CD4-positive, alpha-beta T cell treated with Interleukin-17A for 1 hour (primary cell): ENCODE measurements at regions not wholly inside any gene's neighbourhood (a gene's known extent, or its start where the extent isn't known, plus 50 kb on each side); places are given as distances from the start of the nearest gene placed in this dataset.
"Not testable (repeated sequence)": the region's sequence is repeated elsewhere in the genome, so short reads cannot be mapped to it uniquely, and the experiment has no call there.

Source experiments
- DNase-seq: peaks from one replicate; pipeline ENCODE4 v3.0.0-alpha.2; 2020

DNA sequence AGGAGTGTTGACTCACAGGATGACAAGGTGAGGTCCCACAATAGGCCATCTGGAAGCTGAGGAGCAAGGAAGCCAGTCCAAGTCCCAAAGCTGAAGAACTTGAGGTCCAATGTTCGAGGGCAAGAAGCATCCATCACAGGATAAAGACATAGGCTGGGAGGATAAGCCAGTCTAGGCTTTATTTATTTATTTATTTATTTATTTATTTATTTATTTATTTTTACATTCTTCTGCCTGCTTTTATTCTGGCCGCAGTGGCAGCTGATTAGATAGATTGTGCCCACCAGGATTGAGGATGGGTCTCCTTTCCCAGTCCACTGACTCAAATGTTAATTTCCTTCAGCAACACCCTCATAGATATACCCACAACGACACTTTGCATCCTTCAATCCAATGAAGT is 472.2 kb upstream of the DPPA4 start:
- DNase-seq, result no peak

DNA sequence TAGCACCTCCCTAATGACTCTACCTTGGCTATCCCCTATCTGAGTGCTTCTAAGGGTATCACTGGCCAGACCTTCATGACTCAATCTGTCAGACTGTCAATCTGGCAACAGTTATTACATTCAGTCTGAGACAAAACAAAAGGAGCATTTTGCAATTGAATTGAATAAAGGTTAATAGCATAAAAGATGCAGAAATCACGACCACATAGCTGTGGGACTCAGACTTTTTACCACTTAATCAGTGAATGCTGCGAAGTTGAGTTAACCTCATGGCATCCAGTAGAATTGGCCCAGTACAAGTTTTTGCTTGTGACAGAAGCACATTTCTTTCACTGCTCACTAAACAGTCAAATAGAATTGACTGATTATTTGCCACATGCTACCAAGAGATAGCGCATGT is 480.7 kb upstream of the DPPA4 start:
- no peak for DNase-seq

DNA sequence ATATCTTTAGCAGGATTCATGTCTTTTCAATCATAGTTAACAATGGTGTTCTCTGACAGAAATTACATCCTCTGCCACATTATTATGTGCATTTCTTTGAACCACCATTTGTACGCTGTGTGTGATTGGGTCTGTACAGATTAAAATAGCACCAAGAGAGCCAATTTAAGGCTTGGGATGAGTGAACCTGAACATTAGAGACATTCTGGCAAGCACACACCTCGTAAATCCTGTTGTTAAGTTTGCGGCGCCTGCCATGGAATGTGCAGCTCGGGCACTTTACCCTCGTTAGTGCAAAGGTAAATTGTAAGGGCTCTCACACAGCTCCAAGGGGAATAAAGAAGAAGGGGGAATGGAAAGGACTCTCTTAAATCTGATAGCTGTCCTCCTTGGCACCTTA is 482.4 kb upstream of the DPPA4 start:
- DNase-seq, result no peak

DNA sequence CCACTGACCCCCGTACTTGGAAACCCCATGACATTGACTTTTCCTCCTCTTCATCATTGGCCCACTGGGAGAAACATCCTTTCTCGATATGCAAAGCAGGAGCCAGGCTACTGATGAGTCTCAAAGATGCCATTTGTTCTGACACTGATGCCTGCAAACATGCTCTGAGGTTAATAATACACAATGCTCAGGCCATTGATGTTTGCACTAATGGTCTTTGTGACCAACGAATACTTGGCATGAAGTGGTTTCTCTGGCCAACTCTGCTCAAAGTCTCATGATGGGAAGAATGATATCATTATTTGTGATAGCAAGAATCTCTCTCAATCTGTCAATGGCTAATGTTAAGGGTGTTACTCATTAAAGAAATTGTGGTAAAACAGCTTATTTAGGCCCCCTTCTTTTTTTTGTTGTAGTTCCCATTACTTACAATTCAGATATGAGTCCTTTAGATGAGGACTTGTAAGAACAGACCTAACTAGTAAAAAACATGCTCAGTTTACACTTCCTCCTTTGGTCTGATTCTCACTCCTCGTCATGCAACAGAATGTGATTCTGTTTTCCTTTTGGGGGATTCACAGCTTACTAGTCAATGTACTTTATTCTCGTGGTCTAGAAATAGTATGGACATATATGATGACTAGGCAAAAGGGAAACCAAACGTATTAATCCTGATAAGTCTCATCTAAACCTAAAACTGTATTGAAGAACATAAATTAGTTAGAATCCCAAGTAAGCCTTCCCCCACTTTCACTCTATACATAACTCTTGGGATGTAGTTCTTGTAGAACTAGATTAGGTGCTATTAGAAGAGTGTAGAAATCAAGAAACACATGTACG is 488.8 kb upstream of the DPPA4 start:
- no peak for DNase-seq

DNA sequence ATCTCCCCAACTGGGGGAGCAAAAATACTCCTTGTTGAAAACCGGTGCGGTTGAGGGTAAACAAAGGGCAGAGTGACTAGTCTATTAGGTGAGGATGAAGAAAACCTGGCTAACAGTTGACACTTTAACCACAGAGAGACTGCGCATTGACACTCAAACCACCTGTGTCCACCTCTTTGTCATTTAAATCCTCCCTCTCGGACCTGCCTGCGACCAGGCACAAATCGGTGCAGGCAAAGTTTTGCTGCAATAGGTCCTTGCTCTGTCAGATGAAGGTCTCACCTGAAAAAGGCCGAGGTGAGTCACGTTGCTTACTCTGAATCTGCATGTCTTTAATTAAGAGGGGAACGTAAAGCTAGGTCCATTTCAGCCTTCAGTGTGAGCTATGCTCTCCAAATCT is 494.1 kb upstream of the DPPA4 start:
- no peak for DNase-seq

DNA sequence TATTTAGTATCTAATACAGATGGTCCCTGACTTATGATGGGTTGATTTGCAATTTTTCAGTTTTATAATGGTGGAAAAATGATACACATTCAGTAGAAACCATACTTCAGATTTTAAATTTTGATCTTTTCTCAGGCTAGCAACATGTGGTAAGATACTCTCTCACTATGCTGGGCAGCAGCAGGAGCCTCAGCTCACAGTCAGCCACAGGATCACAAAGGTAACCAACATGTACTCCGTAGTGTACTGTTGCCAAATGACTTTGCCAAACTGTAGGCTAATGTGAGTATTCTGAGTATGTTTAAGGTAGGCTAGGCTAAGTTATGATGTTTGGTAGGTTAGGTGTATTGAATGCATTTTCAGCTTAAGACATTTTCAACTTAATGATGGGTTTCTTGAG is 498.6 kb upstream of the DPPA4 start:
- DNase-seq, result no peak

DNA sequence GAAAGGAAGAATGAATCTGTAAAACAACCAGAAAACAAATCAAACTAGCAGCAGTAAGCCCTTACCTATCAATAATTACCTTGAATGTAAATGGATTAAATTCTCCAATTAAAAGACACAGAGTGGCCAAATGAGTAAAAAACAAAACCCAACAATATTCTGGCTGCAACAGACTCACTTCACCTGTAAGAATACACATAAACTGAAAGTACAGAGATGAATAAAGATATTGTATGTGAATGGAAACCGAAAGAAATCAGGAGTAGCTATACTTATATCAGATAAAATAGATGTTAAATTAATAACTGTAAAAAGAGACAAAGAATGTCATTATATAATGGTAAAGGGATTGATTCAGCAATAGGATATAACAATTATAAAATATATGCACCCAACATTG is 514.5 kb upstream of the DPPA4 start:
- peak; percentile 7 for DNase-seq

DNA sequence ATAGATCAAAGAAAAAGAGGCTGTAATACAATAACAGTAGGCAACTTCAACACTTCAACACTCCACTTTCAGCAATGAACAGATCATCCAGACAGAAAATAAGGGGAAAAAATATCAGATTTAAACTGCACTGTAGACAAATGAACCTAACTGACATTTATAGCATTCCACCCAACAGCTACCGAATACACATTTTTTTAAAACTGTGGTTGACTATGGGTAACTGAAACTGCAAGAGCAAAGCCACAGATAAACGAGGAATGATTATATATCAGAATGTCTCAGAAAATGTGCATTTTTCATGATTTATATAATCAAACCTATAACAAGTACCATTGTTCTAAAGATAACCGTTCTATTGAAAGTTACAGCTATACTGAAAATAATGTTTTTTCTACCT is 514.9 kb upstream of the DPPA4 start:
- DNase-seq, result peak; percentile 15

DNA sequence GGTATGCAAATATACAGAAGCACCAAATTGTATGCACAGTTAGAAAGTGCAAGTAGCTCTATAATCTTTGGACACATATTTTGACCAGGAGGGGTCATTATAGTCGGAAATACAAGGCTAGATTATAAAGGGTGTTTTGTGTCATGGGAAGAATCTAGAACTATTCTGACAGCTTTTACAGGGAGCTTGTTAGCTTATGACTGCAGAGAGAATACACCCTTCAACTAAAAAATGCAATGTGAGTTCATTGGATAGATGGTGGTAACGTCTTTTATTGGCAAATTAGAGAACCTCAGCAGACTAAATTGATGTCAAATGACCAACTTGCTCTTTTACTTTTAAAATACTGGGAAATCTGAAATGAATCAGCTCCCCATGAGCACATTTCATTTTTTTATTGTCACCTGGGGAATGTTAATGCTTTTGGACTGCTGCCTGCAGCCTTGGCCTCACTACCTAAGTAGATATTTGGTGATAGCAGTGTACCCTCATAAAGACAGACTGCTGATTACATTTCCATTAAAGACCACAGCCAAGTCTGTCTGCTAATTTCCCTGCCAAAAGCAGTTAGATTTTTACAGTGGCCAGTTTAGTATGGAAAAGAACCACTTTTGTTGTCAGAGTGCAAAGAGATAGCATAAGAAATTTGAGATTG is 515.9 kb upstream of the DPPA4 start:
- no peak for DNase-seq

DNA sequence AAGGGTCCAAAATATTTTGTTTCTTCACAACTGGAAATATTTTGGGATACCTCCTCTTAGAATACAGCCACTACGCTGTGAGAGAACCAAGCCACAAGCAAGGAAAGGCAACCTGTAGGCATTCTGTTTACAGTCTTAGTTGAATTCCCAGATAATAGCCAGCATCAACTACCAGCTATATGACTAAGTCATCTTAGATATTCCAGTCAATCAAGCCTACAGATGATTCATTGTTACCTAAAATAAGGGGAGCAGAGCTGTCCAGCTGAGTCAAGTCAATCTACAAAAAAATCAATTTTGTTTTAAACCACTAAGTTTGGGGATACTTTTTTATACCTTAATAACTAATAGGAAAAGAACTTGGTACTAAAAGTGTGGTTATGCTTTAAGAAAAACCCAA is 526.4 kb upstream of the DPPA4 start:
- no peak for DNase-seq

DNA sequence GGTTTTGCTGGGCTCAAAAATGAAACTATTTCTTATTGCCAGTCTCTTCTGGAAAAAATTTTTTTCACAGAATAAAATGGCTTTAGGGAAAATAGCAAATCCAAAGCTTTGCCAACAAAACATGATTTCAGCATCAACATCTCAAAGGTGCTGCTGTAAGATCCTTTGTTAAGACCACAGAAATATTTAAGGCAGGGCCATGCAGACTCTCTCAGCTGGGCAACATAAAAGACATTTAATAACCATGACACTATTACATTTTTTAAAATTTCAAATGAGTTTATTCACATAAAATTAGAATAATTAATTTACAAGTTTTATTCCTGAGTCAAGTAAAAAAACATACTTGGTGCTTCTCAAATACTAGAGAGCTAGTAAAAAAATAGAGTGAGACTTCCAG is 527.1 kb upstream of the DPPA4 start:
- no peak for DNase-seq

DNA sequence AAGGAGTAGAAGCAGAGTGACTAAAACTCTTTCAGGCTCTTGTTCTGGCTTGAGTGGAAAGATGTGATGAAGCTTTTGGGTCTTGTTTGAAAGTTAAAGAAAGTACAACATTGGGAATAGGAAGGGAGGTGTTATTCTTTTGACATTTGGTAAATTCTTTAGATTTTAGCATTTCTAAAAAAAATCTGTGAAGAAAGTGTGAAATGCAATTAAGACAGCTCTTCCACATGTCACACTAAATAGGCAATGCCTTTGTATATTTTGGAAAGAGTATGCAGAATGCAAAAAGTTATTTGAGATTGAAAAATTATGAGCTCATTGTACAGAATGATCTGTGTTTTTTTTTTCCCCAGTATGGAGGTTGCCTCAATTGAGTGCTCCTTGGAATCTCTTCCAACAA is 532.2 kb upstream of the DPPA4 start:
- no peak for DNase-seq

DNA sequence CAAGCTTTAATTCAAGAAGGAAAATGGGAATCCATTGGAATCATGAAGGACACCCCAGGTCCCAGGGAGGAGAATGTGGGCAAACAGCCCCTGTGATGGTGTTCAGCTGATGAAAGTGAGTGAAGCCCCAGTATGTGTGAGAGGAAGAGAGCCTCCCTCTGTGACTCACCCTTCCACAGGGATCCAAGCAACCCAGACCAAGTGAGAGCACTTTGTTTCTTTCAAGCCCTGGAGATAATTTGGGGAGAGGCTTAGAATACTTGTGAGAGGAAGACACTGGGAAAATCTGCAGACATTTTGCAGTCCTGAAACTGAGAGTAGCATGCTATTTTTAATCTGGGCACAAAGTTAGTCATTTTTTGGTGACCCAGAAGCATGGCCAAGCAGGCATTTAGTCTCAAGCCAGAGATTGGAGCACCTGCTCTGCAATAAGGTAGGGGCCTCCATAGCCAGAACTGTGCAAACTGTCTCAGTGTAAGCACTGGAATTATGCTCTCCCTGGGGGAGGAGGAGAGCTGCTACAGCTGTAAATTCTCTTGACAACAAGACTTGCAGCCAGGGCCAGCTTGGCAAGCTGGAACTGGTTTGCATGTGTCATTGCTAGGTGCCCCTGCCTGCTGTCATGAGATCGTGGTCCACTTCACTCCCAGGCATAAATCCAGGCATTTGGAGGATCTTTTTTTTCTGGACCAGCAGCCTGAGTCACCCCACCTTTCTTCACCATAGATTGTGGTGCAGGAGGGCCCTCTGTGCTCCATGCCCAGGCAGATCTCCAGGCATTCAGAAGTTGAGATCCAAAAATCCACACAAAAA is 537.8 kb upstream of the DPPA4 start:
- no peak for DNase-seq

DNA sequence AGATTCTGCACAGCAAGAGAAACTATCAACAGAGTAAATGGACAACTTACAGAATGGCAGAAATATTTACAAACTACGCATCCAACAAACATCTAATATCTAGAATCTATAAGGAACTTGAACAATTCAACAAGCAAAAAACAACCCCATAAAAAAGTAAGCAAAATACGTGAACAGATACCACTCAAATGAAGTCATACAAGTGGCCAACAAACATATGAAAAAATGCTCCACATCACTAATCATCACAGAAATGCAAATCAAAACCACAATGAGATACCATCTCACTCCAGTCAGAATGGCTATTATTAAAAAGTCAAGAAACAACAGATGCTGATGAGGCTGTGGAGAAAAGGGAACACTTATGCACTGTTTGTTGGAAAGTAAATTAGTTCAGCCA is 540.3 kb upstream of the DPPA4 start:
- not testable (repeated sequence) for DNase-seq

DNA sequence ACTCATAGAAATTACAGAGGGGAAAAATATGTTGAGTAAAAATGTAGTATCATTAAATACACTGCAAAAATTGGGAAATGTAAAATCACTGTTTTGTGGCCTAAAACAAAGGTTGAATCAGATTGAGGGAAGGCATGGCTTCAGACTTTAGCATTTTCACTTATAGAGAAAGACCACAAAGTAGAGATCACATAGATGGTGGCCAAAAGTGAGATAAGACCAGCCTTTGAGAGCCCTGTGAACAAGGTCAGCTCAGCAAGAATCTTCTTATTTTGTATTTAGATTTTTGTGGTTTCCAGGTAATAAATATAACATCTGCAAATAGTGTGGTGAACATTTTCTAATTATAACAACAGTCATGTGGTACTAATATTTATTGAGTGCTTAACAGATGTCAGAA is 544.8 kb upstream of the DPPA4 start:
- no peak for DNase-seq

DNA sequence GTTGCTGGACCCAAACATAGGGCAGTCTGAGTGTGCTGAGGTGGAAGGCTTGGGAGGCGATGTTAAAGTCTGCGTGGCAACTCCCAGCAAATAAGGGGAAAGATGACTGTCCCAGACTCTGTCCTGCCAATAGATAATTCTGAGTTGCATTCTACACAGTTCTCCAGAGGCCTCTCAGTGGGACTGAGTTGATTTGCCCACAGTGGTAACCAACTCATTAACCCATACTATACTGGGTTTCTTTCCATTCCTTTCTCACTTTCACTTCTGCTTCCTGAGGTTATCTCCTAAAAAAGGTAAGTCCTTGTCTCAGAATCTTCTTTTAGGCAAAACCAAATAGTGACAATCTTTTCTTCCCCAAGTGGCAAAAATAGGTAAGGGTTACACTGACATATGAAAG is 549.9 kb upstream of the DPPA4 start:
- DNase-seq, result no peak

DNA sequence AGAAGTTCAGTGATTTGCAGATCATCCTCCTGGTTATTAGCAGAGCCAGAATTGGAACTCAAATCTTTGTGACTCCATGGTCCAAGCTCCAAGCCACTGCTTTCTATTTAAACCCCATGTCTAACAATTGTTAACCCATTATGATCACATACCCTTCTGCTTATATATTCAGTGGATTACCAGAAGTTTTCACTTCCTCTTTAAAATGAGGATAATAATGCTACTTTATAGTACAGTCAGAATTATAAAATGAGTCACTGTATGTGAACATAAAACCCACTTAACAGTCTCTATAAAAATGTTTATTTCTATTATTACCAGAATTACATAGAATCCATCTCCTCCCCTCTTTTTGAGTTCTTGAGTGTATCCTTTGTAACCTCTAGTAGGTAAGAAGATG is 550.7 kb upstream of the DPPA4 start:
- DNase-seq, result no peak

DNA sequence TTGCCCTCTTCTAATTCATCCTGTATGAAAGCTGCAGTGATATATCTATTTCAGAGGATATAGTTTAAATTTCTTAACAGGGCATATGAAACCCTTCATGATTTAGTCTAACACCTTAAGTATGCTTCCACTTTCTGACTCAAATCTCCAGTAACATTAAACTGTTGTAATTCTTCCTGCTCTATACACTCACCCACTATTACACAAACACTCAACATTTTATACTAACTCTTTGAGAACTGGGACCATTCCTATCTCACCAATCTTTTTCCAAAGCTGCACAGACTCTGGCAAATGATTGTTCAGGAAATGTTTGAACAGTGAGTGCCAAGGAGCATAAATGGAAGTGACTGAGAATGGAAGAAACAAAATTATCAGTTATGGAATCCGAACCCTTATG is 560.4 kb upstream of the DPPA4 start:
- DNase-seq, result no peak

DNA sequence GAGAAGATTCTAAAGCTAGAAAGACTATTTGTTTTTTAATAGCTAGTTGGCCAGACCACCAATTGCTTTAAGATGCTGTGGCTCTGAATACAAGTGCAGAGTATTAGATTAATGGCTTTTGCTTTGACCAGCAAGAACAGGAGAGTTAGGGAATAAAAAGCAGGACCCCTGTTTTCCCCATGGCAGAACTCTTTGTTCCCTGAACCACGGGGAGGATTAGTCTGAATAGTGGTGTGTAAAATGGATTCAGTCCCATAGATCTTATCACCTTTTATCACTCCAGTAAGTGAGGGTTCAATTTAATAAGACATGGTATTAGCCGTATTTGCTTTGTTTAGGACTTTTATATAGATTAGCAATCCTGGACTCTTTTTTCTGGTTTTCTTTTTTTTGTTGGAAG is 562.6 kb upstream of the DPPA4 start:
- no peak for DNase-seq

DNA sequence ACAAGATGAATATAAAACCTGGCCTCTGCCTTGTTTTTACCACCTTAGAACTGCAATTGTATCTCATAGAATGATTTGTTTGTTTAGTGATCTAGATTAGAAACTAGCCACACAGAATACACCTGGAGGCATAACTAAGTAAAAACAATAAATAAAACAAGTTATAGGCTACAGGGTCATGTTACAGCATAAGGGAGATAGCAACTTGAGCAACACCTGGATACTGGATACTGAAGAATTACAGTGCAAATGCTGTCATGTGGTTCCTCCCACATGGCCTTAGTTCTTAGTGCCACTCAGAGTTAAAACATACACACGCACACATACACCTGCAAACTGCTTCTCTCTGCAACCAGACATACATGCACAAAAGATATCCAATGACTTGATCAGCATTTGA is 563.4 kb upstream of the DPPA4 start:
- no peak for DNase-seq

DNA sequence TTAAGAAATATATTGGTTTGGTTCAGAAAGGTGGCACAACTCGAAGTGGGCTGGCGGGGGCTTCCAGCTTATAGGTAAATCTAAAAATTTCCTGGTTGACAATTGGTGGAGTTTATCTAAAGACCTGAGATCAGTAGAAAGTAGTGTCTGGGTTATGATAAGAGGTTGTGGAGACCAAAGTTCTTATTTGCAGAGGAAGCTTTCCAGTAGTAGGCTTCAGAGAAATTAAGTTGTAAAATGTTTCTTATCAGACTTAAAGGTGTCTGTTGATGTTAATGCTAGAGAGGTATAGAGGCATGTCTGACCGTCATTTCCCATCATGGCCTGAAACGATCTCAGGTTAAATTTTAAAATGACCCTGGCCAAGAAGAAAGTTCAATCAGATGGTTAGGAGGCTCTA is 565.2 kb upstream of the DPPA4 start:
- no peak for DNase-seq

DNA sequence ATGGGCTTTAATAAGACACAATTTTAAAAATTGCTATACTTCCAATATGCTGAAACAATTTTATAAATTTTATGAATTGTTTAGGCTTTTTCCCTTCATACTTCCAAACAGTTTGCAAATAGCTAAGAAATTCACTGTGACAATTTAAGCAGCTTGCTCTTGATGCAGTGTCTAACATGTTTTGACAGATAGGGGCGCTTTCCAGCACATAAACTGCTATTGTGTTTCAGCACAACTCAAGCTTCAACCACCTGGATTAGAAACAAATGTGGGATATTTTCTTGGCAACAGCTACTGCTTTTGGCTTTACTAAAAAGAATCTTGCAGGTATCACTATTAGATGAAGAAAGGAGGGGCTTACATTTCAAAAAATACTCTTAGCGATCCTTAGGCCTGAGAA is 565.8 kb upstream of the DPPA4 start:
- DNase-seq, result no peak

DNA sequence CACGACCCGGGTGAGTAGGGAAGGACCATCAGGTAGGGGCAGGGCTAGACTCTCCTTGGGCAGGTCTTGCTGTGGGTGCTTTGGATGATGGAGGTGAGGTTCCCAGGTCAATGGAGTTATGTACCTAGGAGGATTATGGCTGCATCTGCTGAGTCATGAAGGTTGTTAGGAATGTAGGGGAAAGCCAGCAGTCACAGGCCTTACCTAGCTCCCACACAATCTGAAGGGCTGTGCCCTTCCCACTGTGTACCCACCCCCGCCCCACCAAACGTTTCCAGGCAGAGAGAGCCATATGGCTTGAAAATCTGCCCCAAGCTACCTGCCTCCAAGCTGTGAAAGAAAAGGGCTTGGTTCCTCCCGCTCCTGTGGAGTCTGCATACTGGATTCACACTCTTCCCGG is 573.4 kb upstream of the DPPA4 start:
- DNase-seq, result no peak

DNA sequence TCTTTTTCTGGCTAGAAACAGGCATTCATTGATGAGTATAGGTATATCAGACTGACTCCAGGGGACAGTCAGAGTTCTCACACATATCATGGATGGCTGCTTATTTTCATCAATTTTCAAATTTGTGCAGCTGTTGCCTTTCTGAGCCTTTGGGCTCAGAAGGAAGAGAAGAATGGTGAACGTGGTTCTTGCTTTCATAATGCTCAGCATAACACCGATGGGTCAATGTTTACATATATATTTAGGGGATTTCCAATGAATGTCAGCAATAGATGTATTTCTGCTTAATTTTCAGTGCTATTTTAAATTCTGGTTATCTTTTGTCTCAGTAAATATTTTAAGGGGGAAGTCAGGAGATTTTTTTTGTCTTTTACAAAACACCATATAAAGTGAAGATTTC is 581.4 kb upstream of the DPPA4 start:
- no peak for DNase-seq
